PC-3 (cell line): ENCODE measurements at regions not wholly inside any gene's neighbourhood (a gene's known extent, or its start where the extent isn't known, plus 50 kb on each side); places are given as distances from the start of the nearest gene placed in this dataset.

Experiments used
- EZH2 ChIP-seq: fragments of 300-600 bp; sonication (generic); IDR thresholded peaks from one replicate; pipeline ENCODE4 v1.6.1; 2017; ENCODE audit warnings: antibody characterized with exemption, mild to moderate bottlenecking, low read length; ENCODE audit not compliant: unreplicated experiment
- EZH2phosphoT487 ChIP-seq: fragments of 300-600 bp; sonication (generic); IDR thresholded peaks from 2 replicates; pipeline ENCODE4 v1.6.1; 2018; ENCODE audit warnings: mild to moderate bottlenecking, antibody characterized with exemption, low read length, borderline replicate concordance
- TF ChIP-seq, protein P1 (sequence below): fragments of 300-600 bp; sonication (generic); conservative IDR thresholded peaks from 2 replicates; pipeline ENCODE4 v1.5.1; 2017; ENCODE audit warnings: antibody characterized with exemption, low read depth, mild to moderate bottlenecking, low read length

DNA sequence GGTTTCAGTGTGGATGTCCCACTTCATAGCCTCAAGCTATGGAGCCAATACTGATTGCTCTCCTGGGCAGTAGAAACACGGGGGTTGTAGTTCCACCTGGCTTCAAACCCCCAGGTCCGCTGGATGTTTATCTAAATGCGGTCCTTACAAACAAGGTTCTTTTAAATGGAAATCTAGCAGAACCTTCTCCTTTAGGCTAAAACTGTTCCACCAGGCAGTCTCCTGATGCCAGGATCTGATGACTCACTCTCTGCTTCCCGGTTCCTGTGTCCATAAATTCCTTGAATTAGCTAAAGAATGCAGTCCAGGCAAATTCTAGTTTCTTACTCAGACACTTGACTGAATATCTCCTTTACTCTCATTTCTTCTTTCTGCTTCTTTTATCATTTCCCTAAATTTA, 108.4 kb upstream of the FAM3C start:
- TF ChIP-seq, protein P1, sequence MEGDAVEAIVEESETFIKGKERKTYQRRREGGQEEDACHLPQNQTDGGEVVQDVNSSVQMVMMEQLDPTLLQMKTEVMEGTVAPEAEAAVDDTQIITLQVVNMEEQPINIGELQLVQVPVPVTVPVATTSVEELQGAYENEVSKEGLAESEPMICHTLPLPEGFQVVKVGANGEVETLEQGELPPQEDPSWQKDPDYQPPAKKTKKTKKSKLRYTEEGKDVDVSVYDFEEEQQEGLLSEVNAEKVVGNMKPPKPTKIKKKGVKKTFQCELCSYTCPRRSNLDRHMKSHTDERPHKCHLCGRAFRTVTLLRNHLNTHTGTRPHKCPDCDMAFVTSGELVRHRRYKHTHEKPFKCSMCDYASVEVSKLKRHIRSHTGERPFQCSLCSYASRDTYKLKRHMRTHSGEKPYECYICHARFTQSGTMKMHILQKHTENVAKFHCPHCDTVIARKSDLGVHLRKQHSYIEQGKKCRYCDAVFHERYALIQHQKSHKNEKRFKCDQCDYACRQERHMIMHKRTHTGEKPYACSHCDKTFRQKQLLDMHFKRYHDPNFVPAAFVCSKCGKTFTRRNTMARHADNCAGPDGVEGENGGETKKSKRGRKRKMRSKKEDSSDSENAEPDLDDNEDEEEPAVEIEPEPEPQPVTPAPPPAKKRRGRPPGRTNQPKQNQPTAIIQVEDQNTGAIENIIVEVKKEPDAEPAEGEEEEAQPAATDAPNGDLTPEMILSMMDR, result no peak
- TF ChIP-seq EZH2, result no peak
- TF ChIP-seq EZH2phosphoT487, result no peak
